OCI-LY3 (cell line): ENCODE measurements at regions not wholly inside any gene's neighbourhood (a gene's known extent, or its start where the extent isn't known, plus 50 kb on each side); places are given as distances from the start of the nearest gene placed in this dataset.

Experiments used
- EZH2phosphoT487 ChIP-seq: fragments of 200-600 bp; shearing (Covaris generic); IDR thresholded peaks from 2 replicates; pipeline ENCODE4 v1.6.1; 2018; ENCODE audit warnings: antibody characterized with exemption, mixed run types, low read depth
- TF ChIP-seq, protein P1 (sequence below): fragments of 200-600, 300-600 bp; sonication (generic); IDR thresholded peaks from 2 replicates; pipeline ENCODE4 v1.5.1; 2014; ENCODE audit warnings: antibody characterized with exemption, low read length, low read depth

GRCh38 chr1:208551024-208551423 lies 306.8 kb upstream of the PLXNA2 start:
- TF ChIP-seq, protein P1, sequence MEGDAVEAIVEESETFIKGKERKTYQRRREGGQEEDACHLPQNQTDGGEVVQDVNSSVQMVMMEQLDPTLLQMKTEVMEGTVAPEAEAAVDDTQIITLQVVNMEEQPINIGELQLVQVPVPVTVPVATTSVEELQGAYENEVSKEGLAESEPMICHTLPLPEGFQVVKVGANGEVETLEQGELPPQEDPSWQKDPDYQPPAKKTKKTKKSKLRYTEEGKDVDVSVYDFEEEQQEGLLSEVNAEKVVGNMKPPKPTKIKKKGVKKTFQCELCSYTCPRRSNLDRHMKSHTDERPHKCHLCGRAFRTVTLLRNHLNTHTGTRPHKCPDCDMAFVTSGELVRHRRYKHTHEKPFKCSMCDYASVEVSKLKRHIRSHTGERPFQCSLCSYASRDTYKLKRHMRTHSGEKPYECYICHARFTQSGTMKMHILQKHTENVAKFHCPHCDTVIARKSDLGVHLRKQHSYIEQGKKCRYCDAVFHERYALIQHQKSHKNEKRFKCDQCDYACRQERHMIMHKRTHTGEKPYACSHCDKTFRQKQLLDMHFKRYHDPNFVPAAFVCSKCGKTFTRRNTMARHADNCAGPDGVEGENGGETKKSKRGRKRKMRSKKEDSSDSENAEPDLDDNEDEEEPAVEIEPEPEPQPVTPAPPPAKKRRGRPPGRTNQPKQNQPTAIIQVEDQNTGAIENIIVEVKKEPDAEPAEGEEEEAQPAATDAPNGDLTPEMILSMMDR = no peak
- TF ChIP-seq EZH2phosphoT487 = no peak
